WTC11 (cell line): ENCODE measurements at regions not wholly inside any gene's neighbourhood (a gene's known extent, or its start where the extent isn't known, plus 50 kb on each side); places are given as distances from the start of the nearest gene placed in this dataset.

Experiments
- ATAC-seq: fragments of 200-7000 bp; cut with Tn5 transposase; 2 replicates; pipeline ENCODE4 v1.10.0; 2021; ENCODE audit warnings: mild to moderate bottlenecking, moderate library complexity
- CTCF ChIA-PET: fragments of 300-600 bp; sonication (Branson Sonifier 250); formaldehyde crosslinking; loops from one replicate; lab custom pipeline; 2021; ENCODE audit warnings: antibody characterized with exemption; lab: Charles Lee
- POLR2A ChIA-PET: fragments of 350-600 bp; sonication (Branson Sonifier 250); formaldehyde crosslinking; loops from one replicate; lab custom pipeline; 2021; ENCODE audit warnings: antibody characterized with exemption; lab: Charles Lee
- DNase-seq: peaks from one replicate; pipeline ENCODE4 v3.0.0; 2021; ENCODE audit warnings: low spot score
- H3K27ac Mint-ChIP-seq: 2 replicates; pipeline ENCODE4 v1.8.0; 2021; ENCODE audit warnings: mixed read lengths
- H3K27me3 Mint-ChIP-seq: 2 replicates; pipeline ENCODE4 v1.8.0; 2021; ENCODE audit warnings: low read depth, mild to moderate bottlenecking, moderate library complexity, mixed read lengths
- H3K36me3 Mint-ChIP-seq: 2 replicates; pipeline ENCODE4 v1.8.0; 2021; ENCODE audit warnings: mixed read lengths
- H3K4me1 Mint-ChIP-seq: 2 replicates; pipeline ENCODE4 v1.8.0; 2022; ENCODE audit warnings: mixed read lengths
- H3K4me3 Mint-ChIP-seq: 2 replicates; pipeline ENCODE4 v1.8.0; 2021; ENCODE audit warnings: mild to moderate bottlenecking, moderate library complexity, mixed read lengths
- H3K9me3 Mint-ChIP-seq: 2 replicates; pipeline ENCODE4 v1.8.0; 2021; ENCODE audit warnings: mixed read lengths
- ATF1 ChIP-seq: sonication (generic); formaldehyde crosslinking; IDR thresholded peaks from 2 replicates; pipeline ENCODE4 v1.8.1; 2023; ENCODE audit warnings: mild to moderate bottlenecking, moderate library complexity, missing genetic modification reagents
- ELF4 ChIP-seq: sonication (generic); formaldehyde crosslinking; IDR thresholded peaks from 2 replicates; pipeline ENCODE4 v1.8.1; 2022; ENCODE audit warnings: low read depth, mild to moderate bottlenecking, moderate library complexity, missing genetic modification reagents
- FOXJ3 ChIP-seq: sonication (generic); formaldehyde crosslinking; IDR thresholded peaks from 2 replicates; pipeline ENCODE4 v1.9.0; 2021; ENCODE audit warnings: missing genetic modification reagents, mild to moderate bottlenecking, borderline replicate concordance
- FOXK1 ChIP-seq: sonication (generic); formaldehyde crosslinking; IDR thresholded peaks from 2 replicates; pipeline ENCODE4 v1.8.0; 2022; ENCODE audit warnings: mild to moderate bottlenecking, moderate library complexity, missing genetic modification reagents
- JUN ChIP-seq: sonication (generic); formaldehyde crosslinking; IDR thresholded peaks from 2 replicates; pipeline ENCODE4 v1.8.0; 2023; ENCODE audit warnings: mild to moderate bottlenecking, missing genetic modification reagents
- KAT7 ChIP-seq: sonication (generic); formaldehyde crosslinking; IDR thresholded peaks from 2 replicates; pipeline ENCODE4 v1.8.1; 2023; ENCODE audit warnings: missing genetic modification reagents, mild to moderate bottlenecking, borderline replicate concordance
- NR1H2 ChIP-seq: sonication (generic); formaldehyde crosslinking; IDR thresholded peaks from 2 replicates; pipeline ENCODE4 v1.9.0; 2021; ENCODE audit warnings: mild to moderate bottlenecking, moderate library complexity, missing genetic modification reagents
- NR2C2 ChIP-seq: sonication (generic); formaldehyde crosslinking; IDR thresholded peaks from 2 replicates; pipeline ENCODE4 v1.8.0; 2022; ENCODE audit warnings: mild to moderate bottlenecking, missing genetic modification reagents
- TEAD1 ChIP-seq: sonication (generic); formaldehyde crosslinking; IDR thresholded peaks from 2 replicates; pipeline ENCODE4 v1.8.0; 2022; ENCODE audit warnings: mild to moderate bottlenecking, missing genetic modification reagents
- ZBTB21 ChIP-seq: sonication (generic); formaldehyde crosslinking; IDR thresholded peaks from 2 replicates; pipeline ENCODE4 v1.8.1; 2023; ENCODE audit warnings: mild to moderate bottlenecking, missing genetic modification reagents, borderline replicate concordance
- ZNF263 ChIP-seq: sonication (generic); formaldehyde crosslinking; IDR thresholded peaks from 2 replicates; pipeline ENCODE4 v1.8.1; 2022; ENCODE audit warnings: low read depth, mild to moderate bottlenecking, moderate library complexity, missing genetic modification reagents
- TF ChIP-seq, protein P1 (sequence below): sonication (generic); formaldehyde crosslinking; IDR thresholded peaks from 2 replicates; pipeline ENCODE4 v1.8.0; 2022; ENCODE audit warnings: mild to moderate bottlenecking, missing genetic modification reagents
- TF ChIP-seq, protein P2 (sequence below): sonication (generic); formaldehyde crosslinking; IDR thresholded peaks from 2 replicates; pipeline ENCODE4 v1.8.0; 2022; ENCODE audit warnings: mild to moderate bottlenecking, missing genetic modification reagents
- TF ChIP-seq, protein P3 (sequence below): sonication (generic); formaldehyde crosslinking; IDR thresholded peaks from 2 replicates; pipeline ENCODE4 v1.8.0; 2023; ENCODE audit warnings: mild to moderate bottlenecking, missing genetic modification reagents
- TF ChIP-seq, protein P4 (sequence below): sonication (generic); formaldehyde crosslinking; IDR thresholded peaks from 2 replicates; pipeline ENCODE4 v1.8.1; 2023; ENCODE audit warnings: mild to moderate bottlenecking, missing genetic modification reagents, moderate library complexity
- TF ChIP-seq, protein P5 (sequence below): sonication (generic); formaldehyde crosslinking; IDR thresholded peaks from 2 replicates; pipeline ENCODE4 v1.8.1; 2022; ENCODE audit warnings: mild to moderate bottlenecking, moderate library complexity, missing genetic modification reagents
- TF ChIP-seq, protein P6 (sequence below): sonication (generic); formaldehyde crosslinking; IDR thresholded peaks from 2 replicates; pipeline ENCODE4 v1.8.0; 2023; ENCODE audit warnings: missing genetic modification reagents
- TF ChIP-seq, protein P7 (sequence below): sonication (generic); formaldehyde crosslinking; IDR thresholded peaks from 2 replicates; pipeline ENCODE4 v1.8.1; 2023; ENCODE audit warnings: mild to moderate bottlenecking, missing genetic modification reagents, borderline replicate concordance

DNA sequence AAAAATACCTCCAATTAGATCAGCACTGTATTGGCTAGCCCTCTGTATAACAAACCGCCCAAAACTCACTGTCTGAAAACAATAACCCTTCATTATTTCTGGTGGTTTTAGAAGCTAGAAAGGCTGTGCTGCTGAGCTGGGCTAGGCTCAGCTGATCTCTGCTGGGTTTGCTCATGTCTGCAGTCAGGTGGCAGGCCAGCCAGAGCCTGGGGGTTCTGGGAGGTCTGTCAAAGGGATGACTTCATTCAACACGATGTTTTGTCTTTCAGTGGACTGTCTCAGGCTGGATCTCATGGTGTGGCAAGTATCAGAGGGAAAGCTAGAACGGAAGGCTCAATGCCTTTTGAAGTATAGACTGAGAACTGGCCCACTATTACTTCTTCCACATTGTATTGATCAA is 335.1 kb upstream of the DMAC1 start:
- Mint-ChIP-seq H3K36me3 (no peaks in the 10 kb centered on the region), H3K4me3 (no peak overlapping the region), H3K9me3 (peaks cover 5% of the 10 kb centered on the region), H3K27me3 (no peaks in the 10 kb centered on the region), H3K27ac (no peak overlapping the region), H3K4me1 (peaks cover 23% of the 10 kb centered on the region)
- TF ChIP-seq, protein P1, sequence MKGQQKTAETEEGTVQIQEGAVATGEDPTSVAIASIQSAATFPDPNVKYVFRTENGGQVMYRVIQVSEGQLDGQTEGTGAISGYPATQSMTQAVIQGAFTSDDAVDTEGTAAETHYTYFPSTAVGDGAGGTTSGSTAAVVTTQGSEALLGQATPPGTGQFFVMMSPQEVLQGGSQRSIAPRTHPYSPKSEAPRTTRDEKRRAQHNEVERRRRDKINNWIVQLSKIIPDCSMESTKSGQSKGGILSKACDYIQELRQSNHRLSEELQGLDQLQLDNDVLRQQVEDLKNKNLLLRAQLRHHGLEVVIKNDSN (CRISPR knock-in tag): no peak
- no peak for TF ChIP-seq ELF4
- TF ChIP-seq FOXJ3 (CRISPR knock-in tag): no peak
- TF ChIP-seq, protein P2, sequence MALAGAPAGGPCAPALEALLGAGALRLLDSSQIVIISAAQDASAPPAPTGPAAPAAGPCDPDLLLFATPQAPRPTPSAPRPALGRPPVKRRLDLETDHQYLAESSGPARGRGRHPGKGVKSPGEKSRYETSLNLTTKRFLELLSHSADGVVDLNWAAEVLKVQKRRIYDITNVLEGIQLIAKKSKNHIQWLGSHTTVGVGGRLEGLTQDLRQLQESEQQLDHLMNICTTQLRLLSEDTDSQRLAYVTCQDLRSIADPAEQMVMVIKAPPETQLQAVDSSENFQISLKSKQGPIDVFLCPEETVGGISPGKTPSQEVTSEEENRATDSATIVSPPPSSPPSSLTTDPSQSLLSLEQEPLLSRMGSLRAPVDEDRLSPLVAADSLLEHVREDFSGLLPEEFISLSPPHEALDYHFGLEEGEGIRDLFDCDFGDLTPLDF (CRISPR knock-in tag): no peak
- TF ChIP-seq, protein P3, sequence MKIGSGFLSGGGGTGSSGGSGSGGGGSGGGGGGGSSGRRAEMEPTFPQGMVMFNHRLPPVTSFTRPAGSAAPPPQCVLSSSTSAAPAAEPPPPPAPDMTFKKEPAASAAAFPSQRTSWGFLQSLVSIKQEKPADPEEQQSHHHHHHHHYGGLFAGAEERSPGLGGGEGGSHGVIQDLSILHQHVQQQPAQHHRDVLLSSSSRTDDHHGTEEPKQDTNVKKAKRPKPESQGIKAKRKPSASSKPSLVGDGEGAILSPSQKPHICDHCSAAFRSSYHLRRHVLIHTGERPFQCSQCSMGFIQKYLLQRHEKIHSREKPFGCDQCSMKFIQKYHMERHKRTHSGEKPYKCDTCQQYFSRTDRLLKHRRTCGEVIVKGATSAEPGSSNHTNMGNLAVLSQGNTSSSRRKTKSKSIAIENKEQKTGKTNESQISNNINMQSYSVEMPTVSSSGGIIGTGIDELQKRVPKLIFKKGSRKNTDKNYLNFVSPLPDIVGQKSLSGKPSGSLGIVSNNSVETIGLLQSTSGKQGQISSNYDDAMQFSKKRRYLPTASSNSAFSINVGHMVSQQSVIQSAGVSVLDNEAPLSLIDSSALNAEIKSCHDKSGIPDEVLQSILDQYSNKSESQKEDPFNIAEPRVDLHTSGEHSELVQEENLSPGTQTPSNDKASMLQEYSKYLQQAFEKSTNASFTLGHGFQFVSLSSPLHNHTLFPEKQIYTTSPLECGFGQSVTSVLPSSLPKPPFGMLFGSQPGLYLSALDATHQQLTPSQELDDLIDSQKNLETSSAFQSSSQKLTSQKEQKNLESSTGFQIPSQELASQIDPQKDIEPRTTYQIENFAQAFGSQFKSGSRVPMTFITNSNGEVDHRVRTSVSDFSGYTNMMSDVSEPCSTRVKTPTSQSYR: no peak
- TF ChIP-seq, protein P4, sequence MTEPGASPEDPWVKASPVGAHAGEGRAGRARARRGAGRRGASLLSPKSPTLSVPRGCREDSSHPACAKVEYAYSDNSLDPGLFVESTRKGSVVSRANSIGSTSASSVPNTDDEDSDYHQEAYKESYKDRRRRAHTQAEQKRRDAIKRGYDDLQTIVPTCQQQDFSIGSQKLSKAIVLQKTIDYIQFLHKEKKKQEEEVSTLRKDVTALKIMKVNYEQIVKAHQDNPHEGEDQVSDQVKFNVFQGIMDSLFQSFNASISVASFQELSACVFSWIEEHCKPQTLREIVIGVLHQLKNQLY: no peak
- no peak for TF ChIP-seq JUN (CRISPR knock-in tag)
- no peak for TF ChIP-seq NR1H2 (CRISPR knock-in tag)
- no peak for TF ChIP-seq TEAD1 (CRISPR knock-in tag)
- no peak for TF ChIP-seq FOXK1 (CRISPR knock-in tag)
- no peak for TF ChIP-seq ATF1 (CRISPR knock-in tag)
- no peak for TF ChIP-seq NR2C2 (CRISPR knock-in tag)
- TF ChIP-seq, protein P5, sequence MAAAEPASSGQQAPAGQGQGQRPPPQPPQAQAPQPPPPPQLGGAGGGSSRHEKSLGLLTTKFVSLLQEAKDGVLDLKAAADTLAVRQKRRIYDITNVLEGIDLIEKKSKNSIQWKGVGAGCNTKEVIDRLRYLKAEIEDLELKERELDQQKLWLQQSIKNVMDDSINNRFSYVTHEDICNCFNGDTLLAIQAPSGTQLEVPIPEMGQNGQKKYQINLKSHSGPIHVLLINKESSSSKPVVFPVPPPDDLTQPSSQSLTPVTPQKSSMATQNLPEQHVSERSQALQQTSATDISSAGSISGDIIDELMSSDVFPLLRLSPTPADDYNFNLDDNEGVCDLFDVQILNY: no peak
- TF ChIP-seq, protein P6, sequence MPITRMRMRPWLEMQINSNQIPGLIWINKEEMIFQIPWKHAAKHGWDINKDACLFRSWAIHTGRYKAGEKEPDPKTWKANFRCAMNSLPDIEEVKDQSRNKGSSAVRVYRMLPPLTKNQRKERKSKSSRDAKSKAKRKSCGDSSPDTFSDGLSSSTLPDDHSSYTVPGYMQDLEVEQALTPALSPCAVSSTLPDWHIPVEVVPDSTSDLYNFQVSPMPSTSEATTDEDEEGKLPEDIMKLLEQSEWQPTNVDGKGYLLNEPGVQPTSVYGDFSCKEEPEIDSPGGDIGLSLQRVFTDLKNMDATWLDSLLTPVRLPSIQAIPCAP (CRISPR knock-in tag): no peak
- TF ChIP-seq, protein P7, sequence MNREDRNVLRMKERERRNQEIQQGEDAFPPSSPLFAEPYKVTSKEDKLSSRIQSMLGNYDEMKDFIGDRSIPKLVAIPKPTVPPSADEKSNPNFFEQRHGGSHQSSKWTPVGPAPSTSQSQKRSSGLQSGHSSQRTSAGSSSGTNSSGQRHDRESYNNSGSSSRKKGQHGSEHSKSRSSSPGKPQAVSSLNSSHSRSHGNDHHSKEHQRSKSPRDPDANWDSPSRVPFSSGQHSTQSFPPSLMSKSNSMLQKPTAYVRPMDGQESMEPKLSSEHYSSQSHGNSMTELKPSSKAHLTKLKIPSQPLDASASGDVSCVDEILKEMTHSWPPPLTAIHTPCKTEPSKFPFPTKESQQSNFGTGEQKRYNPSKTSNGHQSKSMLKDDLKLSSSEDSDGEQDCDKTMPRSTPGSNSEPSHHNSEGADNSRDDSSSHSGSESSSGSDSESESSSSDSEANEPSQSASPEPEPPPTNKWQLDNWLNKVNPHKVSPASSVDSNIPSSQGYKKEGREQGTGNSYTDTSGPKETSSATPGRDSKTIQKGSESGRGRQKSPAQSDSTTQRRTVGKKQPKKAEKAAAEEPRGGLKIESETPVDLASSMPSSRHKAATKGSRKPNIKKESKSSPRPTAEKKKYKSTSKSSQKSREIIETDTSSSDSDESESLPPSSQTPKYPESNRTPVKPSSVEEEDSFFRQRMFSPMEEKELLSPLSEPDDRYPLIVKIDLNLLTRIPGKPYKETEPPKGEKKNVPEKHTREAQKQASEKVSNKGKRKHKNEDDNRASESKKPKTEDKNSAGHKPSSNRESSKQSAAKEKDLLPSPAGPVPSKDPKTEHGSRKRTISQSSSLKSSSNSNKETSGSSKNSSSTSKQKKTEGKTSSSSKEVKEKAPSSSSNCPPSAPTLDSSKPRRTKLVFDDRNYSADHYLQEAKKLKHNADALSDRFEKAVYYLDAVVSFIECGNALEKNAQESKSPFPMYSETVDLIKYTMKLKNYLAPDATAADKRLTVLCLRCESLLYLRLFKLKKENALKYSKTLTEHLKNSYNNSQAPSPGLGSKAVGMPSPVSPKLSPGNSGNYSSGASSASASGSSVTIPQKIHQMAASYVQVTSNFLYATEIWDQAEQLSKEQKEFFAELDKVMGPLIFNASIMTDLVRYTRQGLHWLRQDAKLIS (CRISPR knock-in tag): no peak
- TF ChIP-seq ZNF263: no peak
- no peak for TF ChIP-seq KAT7 (CRISPR knock-in tag)
- TF ChIP-seq ZBTB21 (CRISPR knock-in tag): no peak
- ChIA-PET CTCF (no interaction called here), POLR2A (no interaction called here)
- DNase-seq (no peak), ATAC-seq (no peak)
